Prostate gland (tissue), 2 donors: ENCODE measurements at regions not wholly inside any gene's neighbourhood (a gene's known extent, or its start where the extent isn't known, plus 50 kb on each side); places are given as distances from the start of the nearest gene placed in this dataset.

ENCODE experiments used
- CTCF ChIP-seq, 4 experiments: fragments of 200-600 bp in 2 of 4; fragments of 450-650 bp in 2 of 4; sonication (generic) in 2 of 4; IDR thresholded peaks; 1 replicate in 3 of 4; 2 replicates in 1 of 4; pipeline ENCODE4 v1.5.1; 2016 to 2019; ENCODE audit warnings: antibody characterized with exemption in 4 of 4, mild to moderate bottlenecking in 2 of 4, moderate library complexity in 2 of 4
- POLR2A ChIP-seq: fragments of 450-650 bp; IDR thresholded peaks from one replicate; pipeline ENCODE4 v1.6.1; 2016; ENCODE audit warnings: antibody characterized with exemption, mild to moderate bottlenecking

- TF ChIP-seq CTCF (IDR thresholded peaks at IDR 0.05) (no peak), POLR2A (no peak)
Observed at GRCh38 chr21:22343721-22344120, 1345.5 kb downstream of the NCAM2 start.
